BLaER1 treated with 17β-estradiol and CSF1 and Interleukin-3, amounts not matched to agents 10 nM and 100 nM (cell line): ENCODE measurements at regions not wholly inside any gene's neighbourhood (a gene's known extent, or its start where the extent isn't known, plus 50 kb on each side); places are given as distances from the start of the nearest gene placed in this dataset.

ENCODE experiments used
- H3K27ac ChIP-seq, 11 experiments: shearing (Covaris generic); formaldehyde crosslinking; 2 replicates each; pipeline ENCODE4 v1.8.1; 2022
- H3K27me3 ChIP-seq, 11 experiments: shearing (Covaris generic); formaldehyde crosslinking; 2 replicates each; pipeline ENCODE4 v1.8.1; 2022
- H3K36me3 ChIP-seq, 11 experiments: shearing (Covaris generic); formaldehyde crosslinking; 2 replicates each; pipeline ENCODE4 v1.8.1; 2022
- H3K4me1 ChIP-seq, 10 experiments: shearing (Covaris generic); formaldehyde crosslinking; 2 replicates each; pipeline ENCODE4 v1.8.1; 2022
- H3K4me2 ChIP-seq, 11 experiments: shearing (Covaris generic); formaldehyde crosslinking; 2 replicates each; pipeline ENCODE4 v1.8.1; 2022
- H3K4me3 ChIP-seq, 10 experiments: shearing (Covaris generic); formaldehyde crosslinking; 2 replicates each; pipeline ENCODE4 v1.8.1; 2022
- H3K9ac ChIP-seq, 11 experiments: shearing (Covaris generic); formaldehyde crosslinking; 2 replicates each; pipeline ENCODE4 v1.8.1; 2022
- H3K9me3 ChIP-seq, 11 experiments: shearing (Covaris generic); formaldehyde crosslinking; replicated peaks in 1 of 11; 2 replicates each; pipeline ENCODE4 v1.8.1; 2022
- H4K20me1 ChIP-seq, 11 experiments: shearing (Covaris generic); formaldehyde crosslinking; 2 replicates each; pipeline ENCODE4 v1.8.1; 2022
- Cebpa-rat ChIP-seq, 11 experiments: shearing (Covaris generic); IDR thresholded peaks; 2 replicates each; pipeline ENCODE4 v1.8.1; 2022

- no peak overlapping the region for H3K4me3 ChIP-seq
- H3K4me1 ChIP-seq = peaks cover 23 to 73% (median 57%) of the 10 kb centered on the region in 10 experiments
- peaks cover 0 to 6% (median 0%) of the 10 kb centered on the region in 11 experiments; a peak in 3 of 22 replicates for H3K27me3 ChIP-seq
- H3K36me3 ChIP-seq = no peaks in the 10 kb centered on the region
- no peak for TF ChIP-seq Cebpa-rat (IDR thresholded peaks at IDR 0.05)
- no peaks in the 10 kb centered on the region for H3K9me3 ChIP-seq
- H3K9ac ChIP-seq = peak overlapping the region in 1 of 11 experiments; percentile 2; a peak in 2 of 22 replicates
- peak overlapping the region in 2 of 11 experiments; percentile 8 to 23; a peak in 2 of 22 replicates for H3K27ac ChIP-seq
- H3K4me2 ChIP-seq = peak overlapping the region; percentile 46 to 83 (median 59)
- H4K20me1 ChIP-seq = peaks cover 0 to 16% (median 0%) of the 10 kb centered on the region in 11 experiments; a peak in 2 of 22 replicates
Measured at GRCh38 chr16:85372627-85373372, 240.3 kb upstream of the GSE1 start.

- Histone ChIP-seq H3K4me3 (no peak overlapping the region), H4K20me1 (peaks cover 0 to 22% (median 0%) of the 10 kb centered on the region in 11 experiments; a peak in 2 of 22 replicates), H3K27ac (no peak overlapping the region), H3K4me2 (peak overlapping the region in 5 of 11 experiments; percentile 58 to 83 (median 68); a peak in 9 of 22 replicates), H3K4me1 (peaks cover 32 to 84% (median 68%) of the 10 kb centered on the region in 10 experiments), H3K27me3 (peaks cover 0 to 15% (median 0%) of the 10 kb centered on the region in 11 experiments; a peak in 4 of 22 replicates), H3K36me3 (no peaks in the 10 kb centered on the region), H3K9me3 (no peaks in the 10 kb centered on the region), H3K9ac (no peak overlapping the region)
- TF ChIP-seq Cebpa-rat (IDR thresholded peaks at IDR 0.05) = no peak
Measured at GRCh38 chr16:85373741-85374570, 239.2 kb upstream of the GSE1 start.

GRCh38 chr16:85374571-85374872, 238.6 kb upstream of the GSE1 start:
- H3K9ac ChIP-seq = no peak overlapping the region
- H3K4me2 ChIP-seq = no peak overlapping the region
- H3K27ac ChIP-seq = no peak overlapping the region
- no peak for TF ChIP-seq Cebpa-rat (IDR thresholded peaks at IDR 0.05)
- peaks cover 0 to 20% (median 0%) of the 10 kb centered on the region in 11 experiments; a peak in 6 of 22 replicates for H3K27me3 ChIP-seq
- H3K36me3 ChIP-seq = no peaks in the 10 kb centered on the region
- peaks cover 35 to 88% (median 72%) of the 10 kb centered on the region in 10 experiments for H3K4me1 ChIP-seq
- H3K4me3 ChIP-seq = no peak overlapping the region
- peaks cover 0 to 28% (median 0%) of the 10 kb centered on the region in 11 experiments; a peak in 4 of 22 replicates for H4K20me1 ChIP-seq
- H3K9me3 ChIP-seq = no peaks in the 10 kb centered on the region

- H3K9me3 ChIP-seq = no peaks in the 10 kb centered on the region
- peaks cover 35 to 88% (median 75%) of the 10 kb centered on the region in 10 experiments for H3K4me1 ChIP-seq
- H3K36me3 ChIP-seq = no peaks in the 10 kb centered on the region
- peaks cover 0 to 23% (median 0%) of the 10 kb centered on the region in 11 experiments; a peak in 6 of 22 replicates for H3K27me3 ChIP-seq
- H4K20me1 ChIP-seq = peaks cover 0 to 34% (median 0%) of the 10 kb centered on the region in 11 experiments; a peak in 4 of 22 replicates
- H3K27ac ChIP-seq = no peak overlapping the region
- no peak overlapping the region for H3K9ac ChIP-seq
- no peak overlapping the region for H3K4me3 ChIP-seq
- TF ChIP-seq Cebpa-rat (IDR thresholded peaks at IDR 0.05) = no peak
- H3K4me2 ChIP-seq = no peak overlapping the region
Measured at GRCh38 chr16:85375282-85375681, 237.8 kb upstream of the GSE1 start.

GRCh38 chr16:85376292-85377095, 236.6 kb upstream of the GSE1 start:
- no peak for TF ChIP-seq Cebpa-rat (IDR thresholded peaks at IDR 0.05)
- Histone ChIP-seq H3K4me3 (no peak overlapping the region), H3K9ac (0 out of 22 replicates have a peak overlapping the region, but pooled peaks of 1 of the 11 experiments have one; percentile 8), H3K9me3 (no peaks in the 10 kb centered on the region), H3K36me3 (no peaks in the 10 kb centered on the region), H3K4me1 (peaks cover 28 to 88% (median 75%) of the 10 kb centered on the region in 10 experiments), H3K4me2 (peak overlapping the region in 7 of 11 experiments; percentile 71 to 89 (median 77); a peak in 11 of 22 replicates), H3K27me3 (peaks cover 0 to 33% (median 0%) of the 10 kb centered on the region in 11 experiments; a peak in 7 of 22 replicates), H3K27ac (no peak overlapping the region), H4K20me1 (peaks cover 0 to 25% (median 0%) of the 10 kb centered on the region in 11 experiments; a peak in 4 of 22 replicates)

GRCh38 chr16:85377388-85378144, 235.6 kb upstream of the GSE1 start:
- no peaks in the 10 kb centered on the region for H3K36me3 ChIP-seq
- peaks cover 0 to 35% (median 0%) of the 10 kb centered on the region in 11 experiments; a peak in 4 of 22 replicates for H4K20me1 ChIP-seq
- peaks cover 23 to 89% (median 76%) of the 10 kb centered on the region in 10 experiments for H3K4me1 ChIP-seq
- H3K4me2 ChIP-seq = peak overlapping the region in 10 of 11 experiments; percentile 24 to 89 (median 80); a peak in 18 of 22 replicates
- no peak overlapping the region for H3K27ac ChIP-seq
- peak overlapping the region in 3 of 11 experiments; percentile 4 to 18 (median 16); a peak in 3 of 22 replicates for H3K9ac ChIP-seq
- no peaks in the 10 kb centered on the region for H3K9me3 ChIP-seq
- H3K4me3 ChIP-seq = no peak overlapping the region
- peaks cover 0 to 42% (median 0%) of the 10 kb centered on the region in 11 experiments; a peak in 8 of 22 replicates for H3K27me3 ChIP-seq
- TF ChIP-seq Cebpa-rat (IDR thresholded peaks at IDR 0.05) = no peak

- Histone ChIP-seq H3K36me3 (no peaks in the 10 kb centered on the region), H3K27me3 (peaks cover 0 to 42% (median 0%) of the 10 kb centered on the region in 11 experiments; a peak in 8 of 22 replicates), H3K9me3 (no peaks in the 10 kb centered on the region), H3K4me1 (peaks cover 15 to 89% (median 72%) of the 10 kb centered on the region in 10 experiments), H3K9ac (peak overlapping the region in 1 of 11 experiments; percentile 39; a peak in 2 of 22 replicates), H3K27ac (no peak overlapping the region), H3K4me2 (peak overlapping the region; percentile 50 to 89 (median 80)), H3K4me3 (no peak overlapping the region), H4K20me1 (peaks cover 0 to 35% (median 0%) of the 10 kb centered on the region in 11 experiments; a peak in 4 of 22 replicates)
- no peak for TF ChIP-seq Cebpa-rat (IDR thresholded peaks at IDR 0.05)
Measured at GRCh38 chr16:85378145-85379040, 234.7 kb upstream of the GSE1 start.
